ENCODE measurements at regions not wholly inside any gene's neighbourhood (a gene's known extent, or its start where the extent isn't known, plus 50 kb on each side); places are given as distances from the start of the nearest gene placed in this dataset.

DNA sequence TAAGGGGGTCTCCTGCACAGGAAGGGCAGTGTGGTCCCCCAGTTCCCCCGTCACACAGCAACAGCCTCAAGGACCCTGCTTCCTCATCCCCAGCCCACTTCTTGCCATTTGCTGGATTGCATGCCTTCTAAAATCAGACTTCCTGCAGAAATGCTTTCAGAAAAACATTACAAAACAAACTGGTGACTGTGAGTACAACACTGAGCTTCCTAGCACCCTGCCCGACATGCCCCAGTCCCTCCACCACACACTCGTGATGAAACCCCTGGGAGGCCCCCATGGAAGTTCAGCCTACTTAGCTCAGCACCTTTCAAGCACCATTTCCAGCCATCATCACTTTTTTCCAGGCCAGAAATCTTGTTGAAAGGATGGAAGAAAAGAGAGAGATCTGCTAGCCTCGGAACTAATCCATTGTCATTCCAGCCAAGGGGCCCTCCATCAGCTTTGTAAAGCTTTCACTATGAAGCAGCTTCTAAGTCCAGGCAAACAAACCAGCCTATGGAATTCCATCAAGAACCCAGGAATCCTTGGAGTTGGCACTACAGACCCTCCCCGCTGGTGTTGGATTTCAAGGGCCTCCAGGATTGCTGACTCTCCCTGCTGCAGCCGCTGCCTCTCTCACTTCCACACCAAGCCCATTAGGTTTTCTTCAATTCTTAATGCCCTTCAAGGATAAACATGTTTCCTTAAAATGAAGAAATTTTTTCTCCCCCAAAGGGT lies 114.6 kb downstream of the C5orf15 start:
- Histone ChIP-seq H3K36me3 (ENCODE audit: control insufficient read depth in 2 of 2, insufficient read depth in 2 of 2, low read length in 1 of 2) (no peaks in the 10 kb centered on the region), H3K27me3 (replicated peaks in 1 of 2; ENCODE audit: control insufficient read depth in 2 of 2, insufficient read depth in 2 of 2, low read length in 1 of 2) (no peaks in the 10 kb centered on the region; a peak in 1 of 4 replicates), H3K4me2 (ENCODE audit: control insufficient read depth, insufficient read depth) (no peak overlapping the region), H4K20me1 (ENCODE audit: control insufficient read depth, insufficient read depth) (no peaks in the 10 kb centered on the region), H3K4me3 (no peak overlapping the region), H3K79me2 (ENCODE audit: control insufficient read depth, insufficient read depth, low read length) (no peaks in the 10 kb centered on the region), H3K9ac (ENCODE audit: control insufficient read depth, insufficient read depth, low read length) (no peak overlapping the region), H3K27ac (ENCODE audit: control insufficient read depth, insufficient read depth) (no peak overlapping the region), H3K4me1 (ENCODE audit: control insufficient read depth, insufficient read depth, low read length) (no peaks in the 10 kb centered on the region), H3K9me3 (replicated peaks; ENCODE audit: control insufficient read depth, insufficient read depth, low read length) (peaks cover 1% of the 10 kb centered on the region; the same call in 1 of the 3 replicates), H2AFZ (ENCODE audit: control insufficient read depth, low read depth, low read length) (no peak overlapping the region)
- ChIA-PET CTCF (interaction anchor here (1.2 kb wide), 1 partner anchor 430 kb away, joined by 3 read pairs; no protein-coding TSS in a partner anchor), SMC1A (ENCODE audit: uncharacterized antibody, unreplicated experiment) (interaction anchor here (0.7 to 0.8 kb wide), 2 partner anchors 22 to 33 kb away, joined by 3 read pairs; no protein-coding TSS in a partner anchor), RAD21 (ENCODE audit: unreplicated experiment) (no interaction called here), POLR2A (no interaction called here)
- 37% methylated on average over 6 of the region's 6 CpGs for WGBS (ENCODE audit: insufficient coverage, insufficient replicate concordance, low lambda C conversion rate, missing lambda C conversion rate)
- in situ Hi-C loops (cut with MboI) (no loop called here), intact Hi-C loops (cut with micrococcal nuclease; ENCODE audit: unreplicated experiment) (no loop called here)
- FAIRE-seq (no peak), DNase-seq (ENCODE audit: low read depth, low spot score) (no peak), ATAC-seq (no peak)
- BruUV-seq (replicated peaks): no TSS peak
- TF ChIP-seq SPI1 (IDR thresholded peaks at IDR 0.05; ENCODE audit: borderline replicate concordance, insufficient read depth, low read depth, low read length) (no peak), NR2C1 (IDR thresholded peaks at IDR 0.05) (no peak), SMC3 (IDR thresholded peaks at IDR 0.05; ENCODE audit: borderline replicate concordance, low read length) (no peak), SREBF1 (IDR thresholded peaks at IDR 0.05; ENCODE audit: low read length) (no peak), JUND (IDR thresholded peaks at IDR 0.05; ENCODE audit: low read depth, low read length) (no peak), ZNF24 (IDR thresholded peaks at IDR 0.05) (no peak), MXI1 (IDR thresholded peaks at IDR 0.05; ENCODE audit: low read depth, low read length) (no peak), LARP7 (IDR thresholded peaks at IDR 0.05) (no peak), RELA (IDR thresholded peaks at IDR 0.05; ENCODE audit: borderline replicate concordance, partially characterized antibody) (no peak), SRF (IDR thresholded peaks at IDR 0.05; ENCODE audit: low read depth in 2 of 2, low read length in 2 of 2) (no peak), MEF2B (IDR thresholded peaks at IDR 0.05; ENCODE audit: partially characterized antibody, poor library complexity, severe bottlenecking) (no peak), TCF7 (IDR thresholded peaks at IDR 0.05; ENCODE audit: borderline replicate concordance) (no peak), RBBP5 (conservative IDR thresholded peaks at IDR 0.05) (no peak)
- TF ChIP-seq, protein P1, sequence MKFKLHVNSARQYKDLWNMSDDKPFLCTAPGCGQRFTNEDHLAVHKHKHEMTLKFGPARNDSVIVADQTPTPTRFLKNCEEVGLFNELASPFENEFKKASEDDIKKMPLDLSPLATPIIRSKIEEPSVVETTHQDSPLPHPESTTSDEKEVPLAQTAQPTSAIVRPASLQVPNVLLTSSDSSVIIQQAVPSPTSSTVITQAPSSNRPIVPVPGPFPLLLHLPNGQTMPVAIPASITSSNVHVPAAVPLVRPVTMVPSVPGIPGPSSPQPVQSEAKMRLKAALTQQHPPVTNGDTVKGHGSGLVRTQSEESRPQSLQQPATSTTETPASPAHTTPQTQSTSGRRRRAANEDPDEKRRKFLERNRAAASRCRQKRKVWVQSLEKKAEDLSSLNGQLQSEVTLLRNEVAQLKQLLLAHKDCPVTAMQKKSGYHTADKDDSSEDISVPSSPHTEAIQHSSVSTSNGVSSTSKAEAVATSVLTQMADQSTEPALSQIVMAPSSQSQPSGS (IDR thresholded peaks at IDR 0.05; ENCODE audit: low read length): no peak
- TF ChIP-seq, protein P2, sequence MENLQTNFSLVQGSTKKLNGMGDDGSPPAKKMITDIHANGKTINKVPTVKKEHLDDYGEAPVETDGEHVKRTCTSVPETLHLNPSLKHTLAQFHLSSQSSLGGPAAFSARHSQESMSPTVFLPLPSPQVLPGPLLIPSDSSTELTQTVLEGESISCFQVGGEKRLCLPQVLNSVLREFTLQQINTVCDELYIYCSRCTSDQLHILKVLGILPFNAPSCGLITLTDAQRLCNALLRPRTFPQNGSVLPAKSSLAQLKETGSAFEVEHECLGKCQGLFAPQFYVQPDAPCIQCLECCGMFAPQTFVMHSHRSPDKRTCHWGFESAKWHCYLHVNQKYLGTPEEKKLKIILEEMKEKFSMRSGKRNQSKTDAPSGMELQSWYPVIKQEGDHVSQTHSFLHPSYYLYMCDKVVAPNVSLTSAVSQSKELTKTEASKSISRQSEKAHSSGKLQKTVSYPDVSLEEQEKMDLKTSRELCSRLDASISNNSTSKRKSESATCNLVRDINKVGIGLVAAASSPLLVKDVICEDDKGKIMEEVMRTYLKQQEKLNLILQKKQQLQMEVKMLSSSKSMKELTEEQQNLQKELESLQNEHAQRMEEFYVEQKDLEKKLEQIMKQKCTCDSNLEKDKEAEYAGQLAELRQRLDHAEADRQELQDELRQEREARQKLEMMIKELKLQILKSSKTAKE (IDR thresholded peaks at IDR 0.05; ENCODE audit: low read depth, poor library complexity, severe bottlenecking): no peak
- TF ChIP-seq, protein P3, sequence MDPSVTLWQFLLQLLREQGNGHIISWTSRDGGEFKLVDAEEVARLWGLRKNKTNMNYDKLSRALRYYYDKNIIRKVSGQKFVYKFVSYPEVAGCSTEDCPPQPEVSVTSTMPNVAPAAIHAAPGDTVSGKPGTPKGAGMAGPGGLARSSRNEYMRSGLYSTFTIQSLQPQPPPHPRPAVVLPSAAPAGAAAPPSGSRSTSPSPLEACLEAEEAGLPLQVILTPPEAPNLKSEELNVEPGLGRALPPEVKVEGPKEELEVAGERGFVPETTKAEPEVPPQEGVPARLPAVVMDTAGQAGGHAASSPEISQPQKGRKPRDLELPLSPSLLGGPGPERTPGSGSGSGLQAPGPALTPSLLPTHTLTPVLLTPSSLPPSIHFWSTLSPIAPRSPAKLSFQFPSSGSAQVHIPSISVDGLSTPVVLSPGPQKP (IDR thresholded peaks at IDR 0.05; ENCODE audit: low read depth, low read length): no peak
- TF ChIP-seq, protein P4, sequence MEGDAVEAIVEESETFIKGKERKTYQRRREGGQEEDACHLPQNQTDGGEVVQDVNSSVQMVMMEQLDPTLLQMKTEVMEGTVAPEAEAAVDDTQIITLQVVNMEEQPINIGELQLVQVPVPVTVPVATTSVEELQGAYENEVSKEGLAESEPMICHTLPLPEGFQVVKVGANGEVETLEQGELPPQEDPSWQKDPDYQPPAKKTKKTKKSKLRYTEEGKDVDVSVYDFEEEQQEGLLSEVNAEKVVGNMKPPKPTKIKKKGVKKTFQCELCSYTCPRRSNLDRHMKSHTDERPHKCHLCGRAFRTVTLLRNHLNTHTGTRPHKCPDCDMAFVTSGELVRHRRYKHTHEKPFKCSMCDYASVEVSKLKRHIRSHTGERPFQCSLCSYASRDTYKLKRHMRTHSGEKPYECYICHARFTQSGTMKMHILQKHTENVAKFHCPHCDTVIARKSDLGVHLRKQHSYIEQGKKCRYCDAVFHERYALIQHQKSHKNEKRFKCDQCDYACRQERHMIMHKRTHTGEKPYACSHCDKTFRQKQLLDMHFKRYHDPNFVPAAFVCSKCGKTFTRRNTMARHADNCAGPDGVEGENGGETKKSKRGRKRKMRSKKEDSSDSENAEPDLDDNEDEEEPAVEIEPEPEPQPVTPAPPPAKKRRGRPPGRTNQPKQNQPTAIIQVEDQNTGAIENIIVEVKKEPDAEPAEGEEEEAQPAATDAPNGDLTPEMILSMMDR (IDR thresholded peaks at IDR 0.05 in 2 of 3, conservative IDR thresholded peaks at IDR 0.05 in 1 of 3; ENCODE audit: control insufficient read depth in 2 of 3, extremely low read depth in 1 of 3, insufficient read depth in 1 of 3, low read depth in 3 of 3, low read length in 3 of 3): no peak
